ENCODE measurements at regions not wholly inside any gene's neighbourhood (a gene's known extent, or its start where the extent isn't known, plus 50 kb on each side); places are given as distances from the start of the nearest gene placed in this dataset.

- no peaks in the 10 kb centered on the region for H3K9me3 Mint-ChIP-seq
- Histone ChIP-seq H3K36me3 (ENCODE audit: control insufficient read depth, insufficient read depth, low read length) (no peaks in the 10 kb centered on the region), H3K27me3 (ENCODE audit: control insufficient read depth, insufficient read depth, low read length) (no peaks in the 10 kb centered on the region), H3K4me1 (ENCODE audit: control insufficient read depth, insufficient read depth, low read length) (no peaks in the 10 kb centered on the region), H3K4me3 (ENCODE audit: low read length) (no peak overlapping the region), H3K9me3 (ENCODE audit: control insufficient read depth, insufficient read depth, low read length) (no peaks in the 10 kb centered on the region), H3K27ac (ENCODE audit: low read length) (no peak overlapping the region)
- H3K4me3 Mint-ChIP-seq = no peak overlapping the region
- H3K36me3 Mint-ChIP-seq = no peaks in the 10 kb centered on the region
- no peak for ATAC-seq
- TF ChIP-seq, protein P1, sequence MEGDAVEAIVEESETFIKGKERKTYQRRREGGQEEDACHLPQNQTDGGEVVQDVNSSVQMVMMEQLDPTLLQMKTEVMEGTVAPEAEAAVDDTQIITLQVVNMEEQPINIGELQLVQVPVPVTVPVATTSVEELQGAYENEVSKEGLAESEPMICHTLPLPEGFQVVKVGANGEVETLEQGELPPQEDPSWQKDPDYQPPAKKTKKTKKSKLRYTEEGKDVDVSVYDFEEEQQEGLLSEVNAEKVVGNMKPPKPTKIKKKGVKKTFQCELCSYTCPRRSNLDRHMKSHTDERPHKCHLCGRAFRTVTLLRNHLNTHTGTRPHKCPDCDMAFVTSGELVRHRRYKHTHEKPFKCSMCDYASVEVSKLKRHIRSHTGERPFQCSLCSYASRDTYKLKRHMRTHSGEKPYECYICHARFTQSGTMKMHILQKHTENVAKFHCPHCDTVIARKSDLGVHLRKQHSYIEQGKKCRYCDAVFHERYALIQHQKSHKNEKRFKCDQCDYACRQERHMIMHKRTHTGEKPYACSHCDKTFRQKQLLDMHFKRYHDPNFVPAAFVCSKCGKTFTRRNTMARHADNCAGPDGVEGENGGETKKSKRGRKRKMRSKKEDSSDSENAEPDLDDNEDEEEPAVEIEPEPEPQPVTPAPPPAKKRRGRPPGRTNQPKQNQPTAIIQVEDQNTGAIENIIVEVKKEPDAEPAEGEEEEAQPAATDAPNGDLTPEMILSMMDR (IDR thresholded peaks at IDR 0.05) = no peak
- DNase-seq = no peak
- no peak overlapping the region for H3K27ac Mint-ChIP-seq
- intact Hi-C loops (cut with micrococcal nuclease) = no loop called here
- no peaks in the 10 kb centered on the region for H3K4me1 Mint-ChIP-seq
- WGBS (ENCODE audit: insufficient coverage) = no CpG with 5 or more reads among the region's 2 CpGs
- peaks cover 0 to 3% of the 10 kb centered on the region in 2 donors for H3K27me3 Mint-ChIP-seq (ENCODE audit: low read depth in 2 of 2)
These were observed 151.2 kb upstream of the AMOT start for GRCh38 chrX:112991801-112992200.

DNA sequence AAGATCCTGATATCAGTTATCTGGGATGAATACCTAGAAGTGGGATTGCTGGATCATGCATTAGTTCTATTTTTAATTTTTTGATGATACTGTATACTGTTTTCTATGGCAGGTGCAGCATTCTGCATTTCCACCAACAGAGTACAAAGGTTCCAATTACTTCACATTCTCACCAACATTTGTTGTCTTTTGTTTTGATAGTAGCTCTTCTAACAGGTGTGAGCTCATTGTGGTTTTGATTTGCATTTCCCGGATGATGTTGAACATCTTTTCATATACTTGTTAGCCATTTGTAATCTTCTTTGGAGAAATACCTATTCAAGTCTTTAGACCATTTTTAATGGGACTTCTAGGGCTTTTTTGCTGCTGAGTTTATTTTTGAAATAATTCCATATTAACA, 139.2 kb upstream of the AMOT start:
- H3K27me3 ChIP-seq (ENCODE audit: control insufficient read depth, insufficient read depth, low read length) = no peaks in the 10 kb centered on the region
- no peaks in the 10 kb centered on the region for H3K4me1 ChIP-seq (ENCODE audit: control insufficient read depth, insufficient read depth, low read length)
- no CpG with 5 or more reads among the region's 1 CpG for WGBS (ENCODE audit: insufficient coverage)
- intact Hi-C loops (cut with micrococcal nuclease) = no loop called here
- H3K27ac Mint-ChIP-seq = no peak overlapping the region
- ATAC-seq = no peak
- no peaks in the 10 kb centered on the region for H3K9me3 Mint-ChIP-seq
- no peaks in the 10 kb centered on the region for H3K4me1 Mint-ChIP-seq
- no peaks in the 10 kb centered on the region for H3K36me3 ChIP-seq (ENCODE audit: control insufficient read depth, insufficient read depth, low read length)
- no peaks in the 10 kb centered on the region for H3K9me3 ChIP-seq (ENCODE audit: control insufficient read depth, insufficient read depth, low read length)
- no peak overlapping the region for H3K4me3 ChIP-seq (ENCODE audit: low read length)
- TF ChIP-seq, protein P1 (IDR thresholded peaks at IDR 0.05) = no peak
- peaks cover 0 to 27% of the 10 kb centered on the region in 2 donors for H3K27me3 Mint-ChIP-seq (ENCODE audit: low read depth in 2 of 2)
- no peak overlapping the region for H3K27ac ChIP-seq (ENCODE audit: low read length)
- H3K36me3 Mint-ChIP-seq = no peaks in the 10 kb centered on the region
- no peak overlapping the region for H3K4me3 Mint-ChIP-seq
- no peak for DNase-seq

GRCh38 chrX:112968351-112969133, 127.9 kb upstream of the AMOT start:
- Histone ChIP-seq H3K4me3 (ENCODE audit: low read length) (no peak overlapping the region), H3K27me3 (ENCODE audit: control insufficient read depth, insufficient read depth, low read length) (no peaks in the 10 kb centered on the region), H3K36me3 (ENCODE audit: control insufficient read depth, insufficient read depth, low read length) (no peaks in the 10 kb centered on the region), H3K9me3 (ENCODE audit: control insufficient read depth, insufficient read depth, low read length) (no peaks in the 10 kb centered on the region), H3K27ac (ENCODE audit: low read length) (no peak overlapping the region), H3K4me1 (ENCODE audit: control insufficient read depth, insufficient read depth, low read length) (no peaks in the 10 kb centered on the region)
- no peak for ATAC-seq
- Mint-ChIP-seq H3K4me1 (no peaks in the 10 kb centered on the region), H3K9me3 (no peaks in the 10 kb centered on the region), H3K4me3 (no peak overlapping the region), H3K27ac (no peak overlapping the region), H3K27me3 (ENCODE audit: low read depth in 2 of 2) (peaks cover 0 to 17% of the 10 kb centered on the region in 2 donors), H3K36me3 (no peaks in the 10 kb centered on the region)
- intact Hi-C loops (cut with micrococcal nuclease) = no loop called here
- TF ChIP-seq, protein P1 (IDR thresholded peaks at IDR 0.05) = no peak
- 82% methylated on average over 1 of the region's 2 CpGs for WGBS (ENCODE audit: insufficient coverage)
- DNase-seq = no peak

- H3K4me1 ChIP-seq (ENCODE audit: control insufficient read depth, insufficient read depth, low read length) = no peaks in the 10 kb centered on the region
- WGBS (ENCODE audit: insufficient coverage) = 92% methylated on average over 4 of the region's 4 CpGs
- TF ChIP-seq, protein P1 (IDR thresholded peaks at IDR 0.05) = no peak
- H3K36me3 ChIP-seq (ENCODE audit: control insufficient read depth, insufficient read depth, low read length) = no peaks in the 10 kb centered on the region
- intact Hi-C loops (cut with micrococcal nuclease) = no loop called here
- H3K27me3 Mint-ChIP-seq (ENCODE audit: low read depth in 2 of 2) = peaks cover 0 to 17% of the 10 kb centered on the region in 2 donors
- H3K4me3 Mint-ChIP-seq = no peak overlapping the region
- DNase-seq = no peak
- no peak overlapping the region for H3K27ac ChIP-seq (ENCODE audit: low read length)
- H3K9me3 Mint-ChIP-seq = no peaks in the 10 kb centered on the region
- H3K27me3 ChIP-seq (ENCODE audit: control insufficient read depth, insufficient read depth, low read length) = no peaks in the 10 kb centered on the region
- H3K27ac Mint-ChIP-seq = no peak overlapping the region
- no peak overlapping the region for H3K4me3 ChIP-seq (ENCODE audit: low read length)
- H3K36me3 Mint-ChIP-seq = no peaks in the 10 kb centered on the region
- no peaks in the 10 kb centered on the region for H3K4me1 Mint-ChIP-seq
- ATAC-seq = no peak
- H3K9me3 ChIP-seq (ENCODE audit: control insufficient read depth, insufficient read depth, low read length) = no peaks in the 10 kb centered on the region
These were observed 127.3 kb upstream of the AMOT start for GRCh38 chrX:112967903-112968302.

Measured in natural killer cell (primary cell).